ENCODE measurements at regions not wholly inside any gene's neighbourhood (a gene's known extent, or its start where the extent isn't known, plus 50 kb on each side); places are given as distances from the start of the nearest gene placed in this dataset.
A peak's percentile ranks its signal among the peaks of the same experiment; 100 is the strongest.

DNA sequence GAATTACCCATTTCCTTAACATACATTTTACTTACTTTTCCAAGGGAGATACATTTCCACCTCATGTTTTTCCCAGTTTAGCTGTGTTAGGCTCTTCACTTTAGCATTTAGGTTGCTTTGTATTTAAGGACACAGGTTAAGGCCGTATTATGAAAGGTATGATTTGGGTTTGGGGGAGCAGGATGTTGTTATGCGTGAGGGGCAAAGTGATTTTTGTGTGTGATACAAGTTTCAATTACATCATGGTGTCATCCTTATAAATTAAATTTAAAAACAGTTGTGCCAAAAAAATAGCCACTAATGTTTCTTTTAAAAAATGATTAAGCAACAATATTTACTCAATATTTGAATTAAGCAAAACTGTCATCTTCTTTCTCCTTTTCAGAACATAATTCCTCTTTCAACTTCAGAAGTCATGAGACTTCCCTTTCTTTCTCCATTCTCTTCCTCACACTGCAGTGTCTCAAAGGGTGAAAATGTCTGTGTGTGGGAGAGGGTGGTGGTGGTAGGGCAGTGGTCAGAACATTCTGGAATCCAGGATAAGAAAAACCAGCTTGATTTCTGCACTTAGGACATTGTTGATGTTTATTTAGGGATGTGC lies 126.2 kb downstream of the KCNRG start:
- DNase-seq (no peak), ATAC-seq (no peak)
- intact Hi-C loops (cut with DNase I, micrococcal nuclease), result no loop called here

- intact Hi-C loops (cut with DNase I, micrococcal nuclease), result no loop called here
- ATAC-seq (no peak), DNase-seq (no peak)
Measured at GRCh38 chr13:50144246-50145160, 129.3 kb downstream of the KCNRG start.

DNA sequence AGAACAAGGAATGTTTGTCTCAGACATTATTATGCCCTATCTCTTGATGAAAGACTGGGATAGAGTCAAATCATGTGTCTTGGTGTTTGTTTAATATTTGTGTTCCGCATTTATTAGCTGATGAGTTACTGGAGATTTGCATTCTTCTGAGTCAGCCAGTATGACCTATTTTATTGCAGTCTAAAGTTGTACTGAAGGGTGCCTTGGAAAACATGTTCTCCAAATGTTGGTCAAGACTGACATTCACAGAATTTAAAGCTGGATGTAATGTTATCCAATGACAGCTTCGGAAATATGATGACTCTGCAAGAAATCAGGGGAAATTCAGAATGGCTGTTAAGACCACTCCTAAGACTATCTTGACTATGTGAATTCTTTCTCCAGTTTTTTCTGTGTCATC lies 134.0 kb downstream of the KCNRG start:
- no peak for ATAC-seq

GRCh38 chr13:50149932-50150331 lies 134.7 kb downstream of the KCNRG start:
- peak; percentile 29 for ATAC-seq
- no peak for DNase-seq
- intact Hi-C loops (cut with DNase I, micrococcal nuclease), result no loop called here

More for the DNA sequence above, 134.0 kb downstream of the KCNRG start:
- intact Hi-C loops (cut with DNase I, micrococcal nuclease), result no loop called here
- DNase-seq, result no peak

- intact Hi-C loops (cut with DNase I, micrococcal nuclease), result no loop called here
- ATAC-seq, result no peak
Measured at GRCh38 chr13:50152224-50152623, 137.0 kb downstream of the KCNRG start.

GRCh38 chr13:50152655-50153309 lies 137.5 kb downstream of the KCNRG start:
- no peak for DNase-seq
- ATAC-seq, result peak; percentile 80
- intact Hi-C loops (cut with DNase I, micrococcal nuclease), result no loop called here

More at GRCh38 chr13:50152224-50152623, 137.0 kb downstream of the KCNRG start:
- DNase-seq, result no peak

DNA sequence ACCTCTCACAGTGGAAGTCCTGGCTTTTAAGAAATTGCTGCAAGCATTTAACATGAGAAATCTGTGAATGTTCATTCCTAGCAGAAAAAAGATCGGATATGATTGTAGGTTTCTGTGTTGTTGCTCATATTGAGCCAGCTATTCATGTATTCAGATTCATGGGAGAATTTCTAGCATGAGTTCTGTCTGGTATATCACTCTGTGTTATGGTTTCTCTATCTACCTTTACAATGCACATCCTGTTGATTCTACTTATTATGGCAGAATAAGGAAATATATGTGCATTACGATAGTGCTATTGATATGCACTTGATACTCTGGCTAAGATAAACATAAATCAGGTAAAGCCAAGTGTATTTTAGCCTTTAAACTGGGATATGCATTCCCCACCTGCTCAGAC lies 138.2 kb downstream of the KCNRG start:
- DNase-seq (no peak), ATAC-seq (peak; percentile 60)
- intact Hi-C loops (cut with DNase I, micrococcal nuclease), result no loop called here

DNA sequence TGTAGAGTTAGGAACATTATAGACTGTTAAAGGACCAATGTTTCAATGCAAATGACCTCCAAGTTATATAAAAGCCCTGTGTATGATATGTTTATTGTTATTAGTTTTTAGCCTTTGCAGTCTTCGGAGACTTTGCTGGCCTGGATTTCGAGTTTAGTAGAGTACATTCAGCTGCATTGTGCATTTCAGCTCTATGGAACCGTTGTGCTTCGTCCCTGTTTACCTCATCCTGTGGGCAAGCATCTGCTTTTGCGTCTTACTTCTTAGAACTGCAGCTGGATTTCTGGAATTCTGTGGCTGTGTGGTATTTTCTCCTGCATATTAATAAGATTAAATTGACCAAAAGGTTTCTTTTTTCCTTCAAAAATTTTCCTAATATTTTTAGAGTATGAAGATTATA lies 138.6 kb downstream of the KCNRG start:
- intact Hi-C loops (cut with DNase I, micrococcal nuclease), result no loop called here
- no peak for ATAC-seq
- DNase-seq, result no peak

DNA sequence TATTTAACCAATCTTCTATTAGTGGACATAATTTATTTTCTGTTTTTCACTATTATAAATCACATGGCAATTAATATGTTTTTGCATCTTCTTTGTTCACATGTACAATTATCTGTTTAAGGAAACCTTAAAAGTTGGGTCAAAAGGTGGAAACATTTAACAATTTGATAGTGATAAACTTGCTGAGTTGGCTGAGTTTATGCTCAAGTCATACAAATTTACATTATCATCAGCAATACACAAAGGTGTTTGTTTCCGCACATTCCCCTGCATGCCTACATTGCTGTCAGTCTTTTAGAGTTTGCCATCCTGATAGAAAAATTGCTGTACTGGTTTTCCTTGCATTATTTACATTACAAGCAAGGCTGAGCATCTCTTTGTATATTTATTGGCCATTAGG lies 139.5 kb downstream of the KCNRG start:
- DNase-seq (no peak), ATAC-seq (no peak)
- intact Hi-C loops (cut with DNase I, micrococcal nuclease), result no loop called here

GRCh38 chr13:50156140-50156539 lies 140.9 kb downstream of the KCNRG start:
- ATAC-seq, result no peak
- DNase-seq, result no peak
- intact Hi-C loops (cut with DNase I, micrococcal nuclease), result no loop called here

- no peak for DNase-seq
- no peak for ATAC-seq
- intact Hi-C loops (cut with DNase I, micrococcal nuclease), result no loop called here
Measured at GRCh38 chr13:50156561-50157127, 141.4 kb downstream of the KCNRG start.

DNA sequence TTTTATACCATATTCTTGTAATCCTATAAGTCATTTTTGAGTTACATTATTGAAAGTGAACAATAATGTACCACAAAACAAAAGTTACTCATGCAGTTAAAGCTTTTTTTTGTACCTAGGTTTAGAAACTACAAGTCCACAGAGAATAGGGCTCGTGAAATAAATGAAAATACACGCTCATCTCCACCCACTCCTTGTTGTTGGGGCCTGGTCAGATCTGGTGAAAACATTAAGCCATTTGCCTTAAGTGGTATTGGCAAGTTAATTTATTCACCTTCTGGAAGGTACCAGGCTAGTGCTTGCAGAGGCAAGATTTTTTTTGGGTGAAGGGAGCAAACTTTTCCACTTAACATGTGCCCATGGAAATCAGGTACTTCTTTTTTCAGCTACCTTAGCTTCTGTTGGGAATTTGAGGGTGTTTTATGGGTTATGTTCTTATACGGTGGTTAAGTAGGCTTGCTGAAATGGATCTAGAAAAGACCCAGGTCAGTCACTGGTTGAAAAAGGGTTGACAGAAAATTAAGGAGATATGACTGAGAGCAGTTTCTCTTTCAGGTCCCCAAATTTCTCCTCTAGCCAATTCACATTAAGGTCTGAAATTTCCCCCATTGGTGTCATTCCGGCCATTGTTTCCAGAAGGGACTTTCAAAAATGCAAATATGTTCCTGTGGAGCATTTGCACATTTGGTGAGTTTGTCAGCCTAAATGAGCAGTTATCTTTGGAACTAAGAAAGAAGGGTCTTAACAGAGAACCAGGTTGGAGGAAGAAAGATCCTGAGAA lies 143.3 kb downstream of the KCNRG start:
- ATAC-seq (no peak), DNase-seq (no peak)
- intact Hi-C loops (cut with DNase I, micrococcal nuclease), result no loop called here

GRCh38 chr13:50159607-50160006 lies 144.4 kb downstream of the KCNRG start:
- no peak for ATAC-seq
- intact Hi-C loops (cut with DNase I, micrococcal nuclease), result no loop called here

GRCh38 chr13:50161052-50161451 lies 145.8 kb downstream of the KCNRG start:
- DNase-seq (no peak), ATAC-seq (no peak)
- intact Hi-C loops (cut with DNase I, micrococcal nuclease), result no loop called here

More at GRCh38 chr13:50159607-50160006, 144.4 kb downstream of the KCNRG start:
- no peak for DNase-seq

GRCh38 chr13:50162001-50162400 lies 146.8 kb downstream of the KCNRG start:
- no peak for ATAC-seq

GRCh38 chr13:50162567-50162966 lies 147.3 kb downstream of the KCNRG start:
- DNase-seq, result no peak
- intact Hi-C loops (cut with DNase I, micrococcal nuclease), result no loop called here
- no peak for ATAC-seq

More at GRCh38 chr13:50162001-50162400, 146.8 kb downstream of the KCNRG start:
- DNase-seq, result no peak
- intact Hi-C loops (cut with DNase I, micrococcal nuclease), result no loop called here

- DNase-seq (no peak), ATAC-seq (no peak)
- intact Hi-C loops (cut with DNase I, micrococcal nuclease), result no loop called here
Measured at GRCh38 chr13:50167224-50167947, 152.1 kb downstream of the KCNRG start.

DNA sequence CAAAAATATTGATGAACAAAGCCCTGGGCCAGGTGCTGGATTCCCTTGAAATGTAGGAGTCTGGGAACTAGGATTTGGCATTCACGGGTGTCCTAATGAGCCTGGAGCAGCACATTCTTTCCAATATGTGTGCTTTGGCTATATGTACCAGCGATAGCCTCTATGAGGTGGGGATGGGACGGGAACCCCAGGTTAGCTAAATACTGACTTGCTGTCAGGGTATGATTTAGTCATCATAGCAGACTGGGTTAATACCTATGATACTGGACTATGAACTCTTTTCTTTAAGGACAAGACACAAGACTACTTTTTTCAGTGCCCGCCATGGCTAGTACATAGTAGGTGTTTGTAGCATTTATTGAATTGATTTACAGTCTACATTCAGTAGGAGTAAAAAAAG lies 152.7 kb downstream of the KCNRG start:
- ATAC-seq, result no peak
- intact Hi-C loops (cut with DNase I, micrococcal nuclease), result no loop called here
- DNase-seq, result no peak

Data from left colon (tissue), 2 donors.